PC-9 (cell line): ENCODE measurements at regions not wholly inside any gene's neighbourhood (a gene's known extent, or its start where the extent isn't known, plus 50 kb on each side); places are given as distances from the start of the nearest gene placed in this dataset.

Source experiments
- BruUV-seq: library from RNA; stranded (reverse); fragments of 400-500 nt; replicated peaks from 2 replicates; lab custom pipeline; 2021; lab: Mats Ljungman, UMichigan
- CTCF ChIA-PET: fragments of 300-600 bp; sonication (Branson Sonifier 250); formaldehyde crosslinking; loops from one replicate; lab custom pipeline; 2022; ENCODE audit warnings: antibody characterized with exemption; lab: Charles Lee
- POLR2A ChIA-PET: fragments of 300-600 bp; sonication (Branson Sonifier 250); formaldehyde crosslinking; loops from one replicate; lab custom pipeline; 2022; ENCODE audit warnings: antibody characterized with exemption; ENCODE audit not compliant: unreplicated experiment; lab: Charles Lee
- DNase-seq, 2 experiments: peaks; one replicate each; pipeline versions ENCODE4 v3.0.0 to v3.0.0-alpha.2; 2015 to 2022; ENCODE audit warnings: mixed read lengths in 1 of 2
- H2AFZ ChIP-seq: fragments of 200-600 bp; sonication (generic); 2 replicates; pipeline ENCODE4 v1.8.1; 2017; ENCODE audit warnings: antibody characterized with exemption
- H3F3A ChIP-seq: fragments of 200-600 bp; sonication (generic); 2 replicates; pipeline ENCODE4 v1.8.1; 2017; ENCODE audit warnings: antibody characterized with exemption, mild to moderate bottlenecking, low read depth; ENCODE audit not compliant: insufficient read depth
- H3K27ac ChIP-seq: fragments of 200-600 bp; sonication (generic); 2 replicates; pipeline ENCODE4 v1.6.1; 2016; ENCODE audit warnings: mixed run types
- H3K27me3 ChIP-seq: fragments of 200-600 bp; sonication (generic); 2 replicates; pipeline ENCODE4 v1.6.1; 2016; ENCODE audit warnings: low read depth, mixed run types; ENCODE audit not compliant: insufficient read depth
- H3K36me3 ChIP-seq: fragments of 200-600 bp; sonication (generic); 2 replicates; pipeline ENCODE4 v1.6.1; 2016; ENCODE audit warnings: low read depth, mixed run types
- H3K4me1 ChIP-seq: fragments of 200-600 bp; sonication (generic); replicated peaks from 2 replicates; pipeline ENCODE4 v1.6.1; 2016; ENCODE audit warnings: mixed run types; ENCODE audit not compliant: insufficient read depth
- H3K4me2 ChIP-seq: fragments of 200-600 bp; sonication (generic); 2 replicates; pipeline ENCODE4 v1.6.1; 2017; ENCODE audit warnings: mixed run types
- H3K4me3 ChIP-seq: fragments of 200-600 bp; sonication (generic); 2 replicates; pipeline ENCODE4 v1.6.1; 2016; ENCODE audit warnings: mixed run types
- H3K79me2 ChIP-seq: fragments of 200-600 bp; sonication (generic); 2 replicates; pipeline ENCODE4 v1.6.1; 2017; ENCODE audit warnings: low read depth, mixed run types
- H3K9me2 ChIP-seq: fragments of 200-600 bp; sonication (generic); 2 replicates; pipeline ENCODE4 v1.8.1; 2017; ENCODE audit warnings: mild to moderate bottlenecking; ENCODE audit not compliant: insufficient read depth
- H3K9me3 ChIP-seq: fragments of 200-600 bp; sonication (generic); 2 replicates; pipeline ENCODE4 v1.8.1; 2016; ENCODE audit warnings: low read depth; ENCODE audit not compliant: insufficient read depth
- H4K20me1 ChIP-seq: fragments of 200-600 bp; sonication (generic); 2 replicates; pipeline ENCODE4 v1.8.1; 2017; ENCODE audit not compliant: insufficient read depth
- CTCF ChIP-seq: fragments of 200-600 bp; sonication (generic); conservative IDR thresholded peaks from 2 replicates; pipeline ENCODE4 v1.6.1; 2017; ENCODE audit warnings: mixed run types, antibody characterized with exemption, mild to moderate bottlenecking, moderate library complexity
- EZH2 ChIP-seq: fragments of 200-600 bp; sonication (generic); IDR thresholded peaks from 2 replicates; pipeline ENCODE4 v1.8.0; 2017; ENCODE audit warnings: antibody characterized with exemption, low read depth
- intact Hi-C: fragments of 100-400 bp; cut with micrococcal nuclease; formaldehyde crosslinking; loops from one replicate; pipeline ENCODE4 v1.10.0; 2022; ENCODE audit not compliant: unreplicated experiment

- no peak overlapping the region for H3K4me3 ChIP-seq
- H3K9me3 ChIP-seq, result no peaks in the 10 kb centered on the region
- no peak overlapping the region for H3K27ac ChIP-seq
- no TSS peak for BruUV-seq
- no peaks in the 10 kb centered on the region for H3K36me3 ChIP-seq
- ChIA-PET POLR2A (no interaction called here), CTCF (no interaction called here)
- no peaks in the 10 kb centered on the region for H3K4me1 ChIP-seq
- no peak overlapping the region for H2AFZ ChIP-seq
- no peaks in the 10 kb centered on the region for H3F3A ChIP-seq
- intact Hi-C loops, result no loop called here
- no peaks in the 10 kb centered on the region for H3K79me2 ChIP-seq
- H3K9me2 ChIP-seq, result no peaks in the 10 kb centered on the region
- no peak overlapping the region for H3K4me2 ChIP-seq
- H4K20me1 ChIP-seq, result no peaks in the 10 kb centered on the region
- no peaks in the 10 kb centered on the region for H3K27me3 ChIP-seq
- TF ChIP-seq EZH2 (no peak), CTCF (no peak)
- DNase-seq, result no peak
Measured at GRCh38 chr5:101539315-101539714, 636.2 kb upstream of the ST8SIA4 start.

GRCh38 chr5:101535626-101536025, 632.5 kb upstream of the ST8SIA4 start:
- Histone ChIP-seq H2AFZ (no peak overlapping the region), H3K9me3 (no peaks in the 10 kb centered on the region), H3K79me2 (no peaks in the 10 kb centered on the region), H3K9me2 (no peaks in the 10 kb centered on the region), H3F3A (no peaks in the 10 kb centered on the region), H3K36me3 (no peaks in the 10 kb centered on the region), H4K20me1 (no peaks in the 10 kb centered on the region), H3K27ac (no peak overlapping the region), H3K4me3 (no peak overlapping the region), H3K27me3 (no peaks in the 10 kb centered on the region), H3K4me2 (no peak overlapping the region), H3K4me1 (no peaks in the 10 kb centered on the region)
- intact Hi-C loops, result no loop called here
- DNase-seq, result no peak
- ChIA-PET CTCF (no interaction called here), POLR2A (no interaction called here)
- BruUV-seq, result no TSS peak
- TF ChIP-seq CTCF, result no peak
- no peak for TF ChIP-seq EZH2

GRCh38 chr5:101534491-101535110, 631.5 kb upstream of the ST8SIA4 start:
- intact Hi-C loops, result no loop called here
- H4K20me1 ChIP-seq, result no peaks in the 10 kb centered on the region
- H3K4me2 ChIP-seq, result no peak overlapping the region
- no peaks in the 10 kb centered on the region for H3K79me2 ChIP-seq
- H3K9me3 ChIP-seq, result no peaks in the 10 kb centered on the region
- no peaks in the 10 kb centered on the region for H3F3A ChIP-seq
- no peak for TF ChIP-seq CTCF
- no peak for TF ChIP-seq EZH2
- H3K27me3 ChIP-seq, result no peaks in the 10 kb centered on the region
- no peak overlapping the region for H3K27ac ChIP-seq
- H3K4me3 ChIP-seq, result no peak overlapping the region
- ChIA-PET CTCF (no interaction called here), POLR2A (no interaction called here)
- H3K9me2 ChIP-seq, result no peaks in the 10 kb centered on the region
- no peaks in the 10 kb centered on the region for H3K4me1 ChIP-seq
- DNase-seq, result no peak
- no peaks in the 10 kb centered on the region for H3K36me3 ChIP-seq
- no peak overlapping the region for H2AFZ ChIP-seq
- BruUV-seq, result no TSS peak
